H1 (cell line): ENCODE measurements at regions not wholly inside any gene's neighbourhood (a gene's known extent, or its start where the extent isn't known, plus 50 kb on each side); places are given as distances from the start of the nearest gene placed in this dataset.

Source experiments
- CTCF ChIA-PET: fragments of 300-600 bp; sonication (Branson Sonifier 250); formaldehyde crosslinking; loops from one replicate; lab custom pipeline; 2021; ENCODE audit not compliant: partially characterized antibody; lab: Charles Lee
- POLR2A ChIA-PET: fragments of 300-600 bp; sonication (Branson Sonifier 250); formaldehyde crosslinking; loops from one replicate; lab custom pipeline; 2021; ENCODE audit warnings: inconsistent platforms; ENCODE audit not compliant: partially characterized antibody; lab: Charles Lee
- DNase-seq, 2 experiments: peaks; one replicate each; pipeline versions ENCODE4 v3.0.0 to v3.0.0-alpha.2; 2010 to 2022; ENCODE audit warnings: low spot score in 2 of 2, low read depth in 1 of 2, mixed read lengths in 1 of 2
- FAIRE-seq: peaks from 2 replicates; lab custom pipeline; 2011; peaks lifted over from hg19 to GRCh38; lab: Jason Lieb, UNC
- H2AFZ ChIP-seq: 2 replicates; pipeline ENCODE4 v1.8.1; 2012; ENCODE audit warnings: low read length, inconsistent platforms
- H2AK5ac ChIP-seq: 2 replicates; pipeline ENCODE4 v1.6.1; 2013; ENCODE audit warnings: low read depth, low read length
- H2BK120ac ChIP-seq: replicated peaks from 2 replicates; pipeline ENCODE3; 2013; ENCODE audit warnings: low read depth, low read length, inconsistent platforms
- H2BK12ac ChIP-seq: 2 replicates; pipeline ENCODE4 v1.6.1; 2013; ENCODE audit warnings: low read depth, low read length
- H2BK15ac ChIP-seq: 2 replicates; pipeline ENCODE4 v1.6.1; 2013; ENCODE audit warnings: low read length
- H2BK20ac ChIP-seq: 2 replicates; pipeline ENCODE4 v1.6.1; 2013; ENCODE audit warnings: low read length
- H2BK5ac ChIP-seq: 2 replicates; pipeline ENCODE4 v1.6.1; 2013; ENCODE audit warnings: low read depth, low read length
- H3K14ac ChIP-seq: 2 replicates; pipeline ENCODE4 v1.6.1; 2013; ENCODE audit warnings: inconsistent platforms; ENCODE audit not compliant: insufficient read length
- H3K18ac ChIP-seq: 2 replicates; pipeline ENCODE4 v1.6.1; 2013; ENCODE audit warnings: low read length; ENCODE audit errors: extremely low read depth
- H3K23ac ChIP-seq: 2 replicates; pipeline ENCODE4 v1.6.1; 2013; ENCODE audit warnings: inconsistent platforms; ENCODE audit not compliant: insufficient read length
- H3K23me2 ChIP-seq: 2 replicates; pipeline ENCODE4 v1.6.1; 2013; ENCODE audit warnings: low read depth, low read length
- H3K27ac ChIP-seq: 2 replicates; pipeline ENCODE4 v1.6.1; 2011; ENCODE audit warnings: low read depth, low read length, inconsistent platforms
- H3K27me3 ChIP-seq, 4 experiments: replicated peaks in 1 of 4; 1 replicate in 1 of 4; 2 replicates in 3 of 4; pipeline versions ENCODE4 v1.6.1 to v1.8.1; 2011 to 2013; ENCODE audit warnings: low read length in 3 of 4, mild to moderate bottlenecking in 3 of 4, inconsistent platforms in 2 of 4, mixed read lengths in 2 of 4, moderate library complexity in 1 of 4; ENCODE audit not compliant: control insufficient read depth in 3 of 4, insufficient read depth in 3 of 4; ENCODE audit errors: extremely low read depth in 1 of 4
- H3K36me3 ChIP-seq, 4 experiments: 2 replicates each; pipeline versions ENCODE4 v1.6.1 to v1.8.1; 2011 to 2013; ENCODE audit warnings: mild to moderate bottlenecking in 4 of 4, low read length in 3 of 4, moderate library complexity in 2 of 4, control low read depth in 1 of 4, inconsistent platforms in 1 of 4; ENCODE audit not compliant: insufficient read depth in 4 of 4, control insufficient read depth in 2 of 4
- H3K4ac ChIP-seq: replicated peaks from 2 replicates; pipeline ENCODE3; 2013; ENCODE audit warnings: low read length, low read depth, mixed read lengths, inconsistent platforms; ENCODE audit not compliant: insufficient read length
- H3K4me1 ChIP-seq, 4 experiments: replicated peaks in 1 of 4; 1 replicate in 1 of 4; 2 replicates in 3 of 4; pipeline versions ENCODE4 v1.6.1 to v1.8.1; 2011 to 2013; ENCODE audit warnings: low read length in 3 of 4, inconsistent platforms in 2 of 4, mixed read lengths in 1 of 4; ENCODE audit not compliant: insufficient read depth in 4 of 4, control insufficient read depth in 3 of 4
- H3K4me2 ChIP-seq, 2 experiments: 2 replicates each; pipeline versions ENCODE4 v1.6.1 to v1.8.1; 2011 to 2013; ENCODE audit warnings: low read depth in 2 of 2, low read length in 2 of 2, control low read depth in 1 of 2, inconsistent platforms in 1 of 2, mild to moderate bottlenecking in 1 of 2; ENCODE audit not compliant: insufficient read depth in 1 of 2
- H3K4me3 ChIP-seq, 4 experiments: fragments of 200-600, 300-600 bp in 1 of 4; sonication (generic), shearing (Covaris generic), sonication (Bioruptor Twin) in 1 of 4; 2 replicates each; pipeline versions ENCODE4 v1.5.1 to v1.8.1; 2011 to 2016; ENCODE audit warnings: low read length in 4 of 4, low read depth in 3 of 4, control low read depth in 2 of 4, inconsistent platforms in 2 of 4, mild to moderate bottlenecking in 2 of 4, mixed read lengths in 1 of 4, moderate library complexity in 1 of 4; ENCODE audit not compliant: insufficient read depth in 2 of 4; ENCODE audit errors: extremely low read depth in 1 of 4
- H3K56ac ChIP-seq: replicated peaks from 2 replicates; pipeline ENCODE3; 2013; ENCODE audit warnings: low read depth, mild to moderate bottlenecking, mixed read lengths, low read length, inconsistent platforms; ENCODE audit not compliant: insufficient read length
- H3K79me1 ChIP-seq: 2 replicates; pipeline ENCODE4 v1.6.1; 2013; ENCODE audit warnings: low read depth, low read length, control low read depth
- H3K79me2 ChIP-seq, 2 experiments: 2 replicates each; pipeline versions ENCODE4 v1.6.1 to v1.8.1; 2012 to 2013; ENCODE audit warnings: low read length in 2 of 2, mild to moderate bottlenecking in 2 of 2, inconsistent platforms in 1 of 2; ENCODE audit not compliant: insufficient read depth in 2 of 2, control insufficient read depth in 1 of 2
- H3K9ac ChIP-seq, 4 experiments: replicated peaks in 1 of 4; 1 replicate in 1 of 4; 2 replicates in 3 of 4; pipeline versions ENCODE4 v1.6.1 to v1.8.1; 2011 to 2013; ENCODE audit warnings: low read depth in 3 of 4, low read length in 3 of 4, control low read depth in 2 of 4, mild to moderate bottlenecking in 2 of 4, moderate library complexity in 2 of 4, inconsistent platforms in 1 of 4; ENCODE audit errors: extremely low read depth in 1 of 4
- H3K9me3 ChIP-seq, 2 experiments: 2 replicates each; pipeline versions ENCODE4 v1.6.1 to v1.8.1; 2012 to 2013; ENCODE audit warnings: mild to moderate bottlenecking in 2 of 2, moderate library complexity in 2 of 2, control low read depth in 1 of 2, inconsistent platforms in 1 of 2, low read depth in 1 of 2, low read length in 1 of 2, mixed read lengths in 1 of 2; ENCODE audit not compliant: insufficient read depth in 2 of 2
- H4K20me1 ChIP-seq, 2 experiments: replicated peaks in 1 of 2; 2 replicates each; pipeline versions ENCODE3 to v1.8.1; 2011 to 2013; ENCODE audit warnings: inconsistent platforms in 2 of 2, low read length in 2 of 2, mild to moderate bottlenecking in 1 of 2; ENCODE audit not compliant: insufficient read depth in 2 of 2, control insufficient read depth in 1 of 2
- H4K5ac ChIP-seq: 2 replicates; pipeline ENCODE4 v1.6.1; 2013; ENCODE audit warnings: low read length, low read depth, mixed read lengths, inconsistent platforms; ENCODE audit not compliant: insufficient read length
- H4K8ac ChIP-seq: 2 replicates; pipeline ENCODE4 v1.8.0; 2013; ENCODE audit warnings: mild to moderate bottlenecking, moderate library complexity, low read length, inconsistent platforms; ENCODE audit not compliant: insufficient read depth; ENCODE audit errors: extremely low read depth
- H4K91ac ChIP-seq: replicated peaks from 2 replicates; pipeline ENCODE3; 2013; ENCODE audit warnings: low read length, mixed read lengths, inconsistent platforms; ENCODE audit not compliant: insufficient read length
- BACH1 ChIP-seq: IDR thresholded peaks from 2 replicates; pipeline ENCODE4 v1.6.1; 2012; ENCODE audit warnings: low read length, improper control_type of control experiment
- BCL11A ChIP-seq, 2 experiments: IDR thresholded peaks; one replicate each; pipeline ENCODE4 v1.6.1; 2011; ENCODE audit warnings: low read depth in 2 of 2, low read length in 2 of 2, mild to moderate bottlenecking in 2 of 2
- NRF1 ChIP-seq: IDR thresholded peaks from 2 replicates; pipeline ENCODE4 v1.6.1; 2011; ENCODE audit warnings: mild to moderate bottlenecking, low read depth, low read length, improper control_type of control experiment
- PHF8 ChIP-seq: fragments of 200-600 bp; sonication (generic); conservative IDR thresholded peaks from 2 replicates; pipeline ENCODE4 v1.7.1; 2012; ENCODE audit warnings: low read depth, mild to moderate bottlenecking, inconsistent platforms, low read length, moderate library complexity
- POLR2A ChIP-seq, 2 experiments: IDR thresholded peaks; 1 replicate in 1 of 2; 2 replicates in 1 of 2; pipeline ENCODE4 v1.6.1; 2011; ENCODE audit warnings: low read depth in 2 of 2, low read length in 2 of 2, mild to moderate bottlenecking in 2 of 2; ENCODE audit errors: control extremely low read depth in 1 of 2
- RFX5 ChIP-seq: IDR thresholded peaks from 2 replicates; pipeline ENCODE4 v1.6.1; 2011; ENCODE audit warnings: low read depth, low read length, improper control_type of control experiment, borderline replicate concordance
- YY1 ChIP-seq: IDR thresholded peaks from 2 replicates; pipeline ENCODE4 v1.6.1; 2011; ENCODE audit warnings: low read depth, mild to moderate bottlenecking, low read length
- WGBS, 2 experiments: shearing (Covaris generic) in 1 of 2; methylation state at CpG; one replicate each; pipeline versions ENCODE4 v1.1.6 to v1.1.7; 2013 to 2015; ENCODE audit warnings: low lambda C conversion rate in 2 of 2, mixed read lengths in 2 of 2, inconsistent platforms in 1 of 2, low coverage in 1 of 2, missing lambda C conversion rate in 1 of 2; ENCODE audit not compliant: insufficient replicate concordance in 2 of 2, insufficient coverage in 1 of 2, insufficient read length in 1 of 2; ENCODE audit errors: extremely low coverage in 1 of 2, missing lambda C conversion rate in 1 of 2; 5-methylcytosine and 5-hydroxymethylcytosine counted together
- TF ChIP-seq, protein P1 (sequence below): IDR thresholded peaks from 2 replicates; pipeline ENCODE4 v1.6.1; 2011; ENCODE audit warnings: low read depth, mild to moderate bottlenecking, low read length; ENCODE audit not compliant: insufficient read depth

- FAIRE-seq: no peak
- WGBS, 2 experiments: 100% methylated on average over 1 of the region's 1 CpG; no CpG with 5 or more reads in 1 of the 2 experiments
- no peak overlapping the region for H2BK12ac ChIP-seq
- H2BK20ac ChIP-seq: no peak overlapping the region
- H3K27ac ChIP-seq: no peak overlapping the region
- no peaks in the 10 kb centered on the region for H3K79me2 ChIP-seq
- no peaks in the 10 kb centered on the region for H3K9me3 ChIP-seq
- peaks cover 31 to 58% (median 48%) of the 10 kb centered on the region in 4 experiments for H3K27me3 ChIP-seq
- no peaks in the 10 kb centered on the region for H4K20me1 ChIP-seq
- H2AFZ ChIP-seq: no peak overlapping the region
- ChIA-PET CTCF (no interaction called here), POLR2A (interaction anchor here (3.6 kb wide), 1 partner anchor 14 kb away, joined by 62 read pairs; no protein-coding TSS in a partner anchor)
- no peak overlapping the region for H4K8ac ChIP-seq
- H3K79me1 ChIP-seq: no peaks in the 10 kb centered on the region
- H3K56ac ChIP-seq: no peak overlapping the region
- H3K18ac ChIP-seq: no peak overlapping the region
- no peak overlapping the region for H2BK120ac ChIP-seq
- H4K91ac ChIP-seq: no peak overlapping the region
- H2AK5ac ChIP-seq: no peak overlapping the region
- H2BK5ac ChIP-seq: no peak overlapping the region
- DNase-seq: no peak
- no peak overlapping the region for H3K4me3 ChIP-seq
- H3K4me2 ChIP-seq: no peak overlapping the region; a peak in 1 of 4 replicates
- no peak overlapping the region for H2BK15ac ChIP-seq
- H3K23me2 ChIP-seq: peaks cover 6% of the 10 kb centered on the region; the same call in 1 of the 2 replicates
- H3K23ac ChIP-seq: no peak overlapping the region
- H3K9ac ChIP-seq: no peak overlapping the region
- no peak overlapping the region for H4K5ac ChIP-seq
- no peak overlapping the region for H3K14ac ChIP-seq
- H3K4ac ChIP-seq: no peak overlapping the region
- no peaks in the 10 kb centered on the region for H3K36me3 ChIP-seq
- H3K4me1 ChIP-seq: no peaks in the 10 kb centered on the region; a peak in 1 of 7 replicates
- TF ChIP-seq YY1 (no peak), RFX5 (no peak), NRF1 (no peak), BACH1 (no peak), BCL11A (IDR thresholded peaks at IDR 0.05; ENCODE audit: low read depth in 2 of 2, low read length in 2 of 2) (no peak), PHF8 (no peak), POLR2A (IDR thresholded peaks at IDR 0.05; ENCODE audit: control extremely low read depth in 1 of 2, low read depth in 2 of 2, low read length in 2 of 2) (no peak)
- TF ChIP-seq, protein P1, sequence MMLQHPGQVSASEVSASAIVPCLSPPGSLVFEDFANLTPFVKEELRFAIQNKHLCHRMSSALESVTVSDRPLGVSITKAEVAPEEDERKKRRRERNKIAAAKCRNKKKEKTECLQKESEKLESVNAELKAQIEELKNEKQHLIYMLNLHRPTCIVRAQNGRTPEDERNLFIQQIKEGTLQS: no peak
Measured at GRCh38 chr1:147071142-147071541, 101.1 kb downstream of the PRKAB2 start.
